ENCODE measurements at regions not wholly inside any gene's neighbourhood (a gene's known extent, or its start where the extent isn't known, plus 50 kb on each side); places are given as distances from the start of the nearest gene placed in this dataset.

DNA sequence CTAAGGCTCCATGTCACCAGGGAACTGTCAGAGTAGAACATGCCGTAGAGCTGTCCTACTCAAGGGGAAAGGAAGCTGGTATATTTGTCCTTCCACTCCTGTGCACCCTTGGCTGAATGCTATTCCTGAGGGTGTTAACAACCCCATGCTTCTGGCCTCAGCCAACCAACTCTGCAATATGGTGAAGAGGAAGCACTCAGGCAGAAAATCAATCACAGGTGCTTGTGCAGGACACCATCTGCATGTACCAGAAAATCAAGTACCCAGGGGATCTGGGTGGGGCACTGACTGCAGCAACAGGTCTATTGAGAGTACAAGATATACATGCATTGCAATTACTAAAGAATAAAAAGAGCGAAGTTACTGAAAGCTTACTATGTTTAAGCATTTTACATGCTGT, 51.4 kb upstream of the NEK6 start:
- TF ChIP-seq, protein P1, sequence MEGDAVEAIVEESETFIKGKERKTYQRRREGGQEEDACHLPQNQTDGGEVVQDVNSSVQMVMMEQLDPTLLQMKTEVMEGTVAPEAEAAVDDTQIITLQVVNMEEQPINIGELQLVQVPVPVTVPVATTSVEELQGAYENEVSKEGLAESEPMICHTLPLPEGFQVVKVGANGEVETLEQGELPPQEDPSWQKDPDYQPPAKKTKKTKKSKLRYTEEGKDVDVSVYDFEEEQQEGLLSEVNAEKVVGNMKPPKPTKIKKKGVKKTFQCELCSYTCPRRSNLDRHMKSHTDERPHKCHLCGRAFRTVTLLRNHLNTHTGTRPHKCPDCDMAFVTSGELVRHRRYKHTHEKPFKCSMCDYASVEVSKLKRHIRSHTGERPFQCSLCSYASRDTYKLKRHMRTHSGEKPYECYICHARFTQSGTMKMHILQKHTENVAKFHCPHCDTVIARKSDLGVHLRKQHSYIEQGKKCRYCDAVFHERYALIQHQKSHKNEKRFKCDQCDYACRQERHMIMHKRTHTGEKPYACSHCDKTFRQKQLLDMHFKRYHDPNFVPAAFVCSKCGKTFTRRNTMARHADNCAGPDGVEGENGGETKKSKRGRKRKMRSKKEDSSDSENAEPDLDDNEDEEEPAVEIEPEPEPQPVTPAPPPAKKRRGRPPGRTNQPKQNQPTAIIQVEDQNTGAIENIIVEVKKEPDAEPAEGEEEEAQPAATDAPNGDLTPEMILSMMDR (conservative IDR thresholded peaks at IDR 0.05), result no peak
- no peak for TF ChIP-seq EZH2 (IDR thresholded peaks at IDR 0.05; ENCODE audit: low read depth)

All from PC-9 (cell line).